GM12878 (cell line): ENCODE measurements at regions not wholly inside any gene's neighbourhood (a gene's known extent, or its start where the extent isn't known, plus 50 kb on each side); places are given as distances from the start of the nearest gene placed in this dataset.

Source experiments
- CREM ChIP-seq: IDR thresholded peaks from 2 replicates; pipeline ENCODE4 v1.6.1; 2014; ENCODE audit warnings: antibody characterized with exemption, low read depth
- CTCF ChIP-seq, 3 experiments: IDR thresholded peaks in 2 of 3; conservative IDR thresholded peaks in 1 of 3; 2 replicates each; pipeline ENCODE4 v1.5.1; 2011; ENCODE audit warnings: low read depth in 3 of 3, low read length in 3 of 3, mild to moderate bottlenecking in 3 of 3, control low read depth in 2 of 3, moderate library complexity in 2 of 3, inconsistent platforms in 1 of 3, mixed read lengths in 1 of 3; ENCODE audit not compliant: control insufficient read depth in 2 of 3, insufficient read depth in 1 of 3; ENCODE audit errors: extremely low read depth in 1 of 3
- JUND ChIP-seq: IDR thresholded peaks from 2 replicates; pipeline ENCODE4 v1.6.1; 2012; ENCODE audit warnings: low read depth, mild to moderate bottlenecking, low read length, improper control_type of control experiment, moderate library complexity
- KDM1A ChIP-seq: fragments of 200-600 bp; sonication (generic); IDR thresholded peaks from 2 replicates; pipeline ENCODE4 v1.6.1; 2016; ENCODE audit warnings: borderline replicate concordance
- MAX ChIP-seq: IDR thresholded peaks from 2 replicates; pipeline ENCODE4 v1.6.1; 2012; ENCODE audit warnings: low read depth, low read length, improper control_type of control experiment
- NFYB ChIP-seq: IDR thresholded peaks from 2 replicates; pipeline ENCODE4 v1.6.1; 2011; ENCODE audit warnings: low read depth, mild to moderate bottlenecking, low read length, improper control_type of control experiment, moderate library complexity; ENCODE audit not compliant: insufficient read depth
- STAT1 ChIP-seq: fragments of 450-650 bp; conservative IDR thresholded peaks from 2 replicates; pipeline ENCODE4 v1.6.1; 2014; ENCODE audit warnings: antibody characterized with exemption, mild to moderate bottlenecking
- SUZ12 ChIP-seq: fragments of 200-600 bp; sonication (generic); IDR thresholded peaks from one replicate; pipeline ENCODE4 v1.6.1; 2018; ENCODE audit warnings: antibody characterized with exemption, mild to moderate bottlenecking; ENCODE audit not compliant: unreplicated experiment
- USF1 ChIP-seq: IDR thresholded peaks from 2 replicates; pipeline ENCODE4 v1.6.1; 2011; ENCODE audit warnings: borderline replicate concordance, low read depth, mild to moderate bottlenecking, moderate library complexity, mixed read lengths, low read length; ENCODE audit not compliant: insufficient read depth; ENCODE audit errors: extremely low read length

- no peak for TF ChIP-seq STAT1
- no peak for TF ChIP-seq CTCF (IDR thresholded peaks at IDR 0.05 in 2 of 3, conservative IDR thresholded peaks at IDR 0.05 in 1 of 3; ENCODE audit: control insufficient read depth in 2 of 3, extremely low read depth in 1 of 3, insufficient read depth in 1 of 3, low read depth in 3 of 3, low read length in 3 of 3)
- TF ChIP-seq USF1, result no peak
- no peak for TF ChIP-seq SUZ12
- TF ChIP-seq CREM, result no peak
- TF ChIP-seq MAX, result no peak
- TF ChIP-seq KDM1A, result no peak
- no peak for TF ChIP-seq JUND
- no peak for TF ChIP-seq NFYB
These were observed 178.9 kb downstream of the MSX2 start for GRCh38 chr5:174903172-174903732.
